Esophagus muscularis mucosa (tissue), 3 donors: ENCODE measurements at regions not wholly inside any gene's neighbourhood (a gene's known extent, or its start where the extent isn't known, plus 50 kb on each side); places are given as distances from the start of the nearest gene placed in this dataset.

ENCODE experiments used
- POLR2A ChIP-seq: fragments of 450-650 bp; IDR thresholded peaks from one replicate; pipeline ENCODE4 v1.6.1; 2017; ENCODE audit warnings: antibody characterized with exemption, moderate library complexity, mild to moderate bottlenecking, low read depth
- TF ChIP-seq, protein P1 (sequence below), 3 experiments: fragments of 200-600 bp in 2 of 3; fragments of 450-650 bp in 1 of 3; sonication (generic) in 2 of 3; IDR thresholded peaks; one replicate each; pipeline ENCODE4 v1.5.1; 2017 to 2019; ENCODE audit warnings: antibody characterized with exemption in 3 of 3, mild to moderate bottlenecking in 2 of 3, moderate library complexity in 1 of 3

DNA sequence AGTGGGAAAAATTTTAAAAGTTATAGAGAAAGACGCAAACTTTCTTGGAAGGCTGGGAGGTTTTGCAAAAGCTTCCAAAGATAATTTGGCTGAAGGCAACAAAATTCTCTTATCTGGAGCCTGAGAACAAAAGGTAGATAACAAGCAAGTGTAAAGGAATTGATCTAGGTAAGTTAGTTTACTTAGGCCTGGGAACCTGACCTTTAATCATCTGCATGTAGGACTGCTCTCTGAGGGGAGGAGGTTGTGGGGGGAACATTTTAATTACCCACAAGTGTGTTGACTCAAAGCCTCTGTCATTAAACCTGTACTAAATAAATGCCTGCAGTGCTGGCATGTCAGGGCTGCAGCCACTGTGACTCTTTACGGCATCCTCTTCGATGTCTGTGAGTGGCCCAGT lies 532.3 kb upstream of the SLITRK5 start:
- TF ChIP-seq, protein P1, sequence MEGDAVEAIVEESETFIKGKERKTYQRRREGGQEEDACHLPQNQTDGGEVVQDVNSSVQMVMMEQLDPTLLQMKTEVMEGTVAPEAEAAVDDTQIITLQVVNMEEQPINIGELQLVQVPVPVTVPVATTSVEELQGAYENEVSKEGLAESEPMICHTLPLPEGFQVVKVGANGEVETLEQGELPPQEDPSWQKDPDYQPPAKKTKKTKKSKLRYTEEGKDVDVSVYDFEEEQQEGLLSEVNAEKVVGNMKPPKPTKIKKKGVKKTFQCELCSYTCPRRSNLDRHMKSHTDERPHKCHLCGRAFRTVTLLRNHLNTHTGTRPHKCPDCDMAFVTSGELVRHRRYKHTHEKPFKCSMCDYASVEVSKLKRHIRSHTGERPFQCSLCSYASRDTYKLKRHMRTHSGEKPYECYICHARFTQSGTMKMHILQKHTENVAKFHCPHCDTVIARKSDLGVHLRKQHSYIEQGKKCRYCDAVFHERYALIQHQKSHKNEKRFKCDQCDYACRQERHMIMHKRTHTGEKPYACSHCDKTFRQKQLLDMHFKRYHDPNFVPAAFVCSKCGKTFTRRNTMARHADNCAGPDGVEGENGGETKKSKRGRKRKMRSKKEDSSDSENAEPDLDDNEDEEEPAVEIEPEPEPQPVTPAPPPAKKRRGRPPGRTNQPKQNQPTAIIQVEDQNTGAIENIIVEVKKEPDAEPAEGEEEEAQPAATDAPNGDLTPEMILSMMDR (IDR thresholded peaks at IDR 0.05), result no peak
- no peak for TF ChIP-seq POLR2A
